Astrocyte of the hippocampus (primary cell): ENCODE measurements at regions not wholly inside any gene's neighbourhood (a gene's known extent, or its start where the extent isn't known, plus 50 kb on each side); places are given as distances from the start of the nearest gene placed in this dataset.

Experiments
- DNase-seq: peaks from one replicate; pipeline ENCODE4 v3.0.0; 2011; ENCODE audit warnings: low read depth, low spot score

DNA sequence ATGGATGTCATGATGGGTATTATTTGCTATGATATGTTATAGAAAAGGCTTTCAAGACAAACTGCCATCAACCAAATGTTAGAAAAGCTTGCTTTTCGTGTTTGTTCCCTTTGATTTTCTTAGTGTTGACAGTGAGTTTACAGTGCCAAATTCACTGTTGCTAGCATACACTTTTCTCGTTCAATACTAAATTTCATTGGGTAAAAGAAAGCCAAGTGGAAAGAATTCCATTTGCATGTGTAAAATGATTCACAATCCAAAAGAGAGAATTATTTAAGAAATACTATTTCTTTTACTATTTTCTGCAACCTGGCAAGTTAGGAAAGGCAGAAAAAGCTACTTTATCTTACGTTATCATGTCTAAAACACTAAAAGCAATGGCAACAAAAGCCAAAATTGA lies 301.4 kb downstream of the OTOL1 start:
- DNase-seq, result no peak

DNA sequence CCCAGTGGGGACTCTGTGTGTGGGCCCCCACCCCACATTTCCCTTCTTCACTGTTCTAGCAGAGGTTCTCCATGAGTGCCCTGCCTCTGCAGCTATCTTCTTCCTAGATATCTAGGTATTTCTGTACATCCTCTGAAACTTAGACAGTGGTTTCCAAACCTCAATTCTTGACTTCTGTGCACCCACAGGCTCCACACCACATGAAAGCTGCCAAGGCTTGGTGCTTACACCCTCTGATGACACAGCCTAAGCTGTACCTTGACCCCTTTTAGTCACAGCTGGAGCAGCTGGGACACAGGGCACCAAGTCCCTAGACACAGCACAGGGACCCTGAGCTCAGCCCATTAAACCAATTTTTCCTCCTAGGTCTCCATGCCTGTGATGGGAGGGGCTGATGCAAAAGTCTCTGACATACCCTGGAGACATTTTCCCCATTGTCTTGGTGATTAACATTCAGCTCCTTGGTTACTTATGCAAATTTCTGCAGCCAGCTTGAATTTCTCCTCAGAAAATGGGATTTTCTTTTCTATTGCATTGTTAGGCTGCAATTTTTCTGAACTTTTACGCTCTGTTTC lies 304.5 kb downstream of the OTOL1 start:
- DNase-seq, result no peak

- no peak for DNase-seq
Measured at GRCh38 chr3:161818106-161818505, 321.5 kb downstream of the OTOL1 start.

DNA sequence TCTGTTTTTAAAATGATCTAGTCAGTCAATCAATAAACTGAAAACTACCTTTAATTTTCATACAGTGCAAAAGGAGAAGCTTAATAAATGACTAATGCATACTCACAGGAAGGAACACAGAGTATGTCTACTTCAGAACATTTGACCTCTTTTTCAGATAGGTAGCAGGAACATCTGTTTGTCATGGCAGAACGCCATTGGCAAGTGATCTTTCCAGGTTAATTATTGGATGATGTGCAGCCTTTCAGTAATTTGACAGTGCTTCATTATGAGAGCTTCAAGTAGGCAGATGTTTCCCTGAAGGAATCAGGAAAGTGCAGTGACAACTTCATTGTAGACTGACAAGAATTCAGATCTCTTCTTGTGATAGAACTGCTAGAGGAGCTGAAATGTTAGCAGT lies 325.0 kb downstream of the OTOL1 start:
- no peak for DNase-seq

- no peak for DNase-seq
Measured at GRCh38 chr3:161822291-161822690, 325.7 kb downstream of the OTOL1 start.

DNA sequence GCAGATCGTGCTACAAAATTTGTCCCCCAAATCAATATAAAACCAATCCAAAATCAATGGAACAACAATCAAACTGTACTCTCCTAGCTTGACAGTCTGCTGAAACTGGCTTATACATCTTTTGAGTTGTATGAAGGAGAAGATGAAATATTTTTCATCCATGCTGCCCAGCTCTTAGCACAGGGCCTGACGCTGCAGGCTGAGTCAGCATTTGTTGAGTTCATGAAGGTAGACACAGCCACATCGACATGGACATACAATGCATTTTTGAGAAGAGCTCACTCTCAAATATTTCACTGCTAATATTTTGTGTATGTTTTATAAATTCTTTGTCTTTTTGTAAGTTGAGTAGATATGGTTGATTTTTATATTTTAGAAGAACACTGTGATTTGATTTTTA lies 327.3 kb downstream of the OTOL1 start:
- no peak for DNase-seq

- no peak for DNase-seq
Measured at GRCh38 chr3:161838021-161838420, 341.4 kb downstream of the OTOL1 start.

DNA sequence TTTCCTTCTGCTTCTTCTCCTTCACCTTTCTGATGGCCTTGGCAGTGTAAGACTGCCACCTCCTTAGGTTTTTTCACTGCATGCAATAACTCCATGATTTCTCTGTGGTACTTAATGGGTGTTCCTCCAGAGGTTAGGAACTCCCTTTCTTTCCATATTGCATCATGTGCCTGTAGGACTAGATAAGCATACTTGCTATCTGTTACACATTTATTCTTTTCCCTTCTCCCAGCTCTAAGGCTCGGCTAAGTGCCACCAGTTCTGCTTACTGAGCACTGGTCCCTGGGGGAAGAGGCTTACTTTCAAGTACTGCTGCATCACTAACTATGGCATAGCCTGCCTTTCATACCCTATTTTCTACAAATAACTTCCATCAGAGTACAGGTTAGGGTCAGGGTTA lies 351.8 kb downstream of the OTOL1 start:
- DNase-seq, result no peak

DNA sequence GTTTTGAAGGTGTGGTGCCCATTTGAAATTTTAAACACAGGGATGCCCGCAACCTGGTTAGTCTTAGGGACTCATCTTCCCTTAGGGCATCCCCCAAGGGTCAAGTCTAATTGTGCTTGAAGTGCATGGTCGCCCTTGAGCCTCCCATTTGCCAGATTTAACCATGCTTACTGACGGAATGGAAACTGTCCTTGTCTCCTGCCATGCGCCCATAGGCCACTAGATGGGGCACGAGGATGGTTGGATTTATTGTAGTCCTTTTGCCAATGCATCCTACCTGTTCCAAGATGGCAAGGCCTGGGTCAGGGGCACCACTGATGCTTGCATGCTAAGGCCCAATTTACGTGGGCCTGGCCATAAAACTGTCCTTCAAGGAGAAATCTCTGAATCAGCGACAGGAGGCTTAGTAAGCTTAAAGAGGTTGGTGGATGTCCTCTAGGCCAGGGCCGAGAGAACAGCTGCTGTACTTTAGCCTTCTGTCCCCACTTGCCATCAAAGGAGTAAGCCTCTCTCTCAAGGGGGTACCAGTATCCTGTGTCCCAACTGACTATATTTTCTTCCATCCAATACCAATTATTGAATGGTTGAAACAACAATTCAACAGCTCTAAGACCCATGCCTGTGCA lies 355.4 kb downstream of the OTOL1 start:
- peak; percentile 53 for DNase-seq

DNA sequence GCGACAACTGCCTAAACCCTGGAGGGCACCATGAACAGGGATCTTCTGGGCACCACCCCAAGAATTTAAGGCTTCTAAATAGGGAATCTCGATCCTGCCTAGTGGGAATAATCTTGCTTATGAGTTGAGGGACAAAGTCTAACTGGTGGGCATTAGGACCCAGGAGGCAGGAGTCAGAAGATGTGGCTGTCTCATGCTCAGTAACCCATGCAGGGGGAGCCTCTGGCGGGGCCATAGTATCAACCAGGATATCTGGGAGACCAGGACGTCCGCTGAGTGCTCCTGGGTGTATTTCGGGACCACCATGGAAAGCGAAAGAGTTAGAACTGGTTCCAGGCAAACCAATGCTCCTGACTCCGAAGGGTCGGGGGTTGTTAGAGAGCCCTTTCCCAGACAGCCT lies 356.1 kb downstream of the OTOL1 start:
- no peak for DNase-seq

- DNase-seq, result peak; percentile 73
Measured at GRCh38 chr3:161854232-161854771, 357.7 kb downstream of the OTOL1 start.

GRCh38 chr3:161859057-161859456 lies 362.4 kb downstream of the OTOL1 start:
- DNase-seq, result no peak

DNA sequence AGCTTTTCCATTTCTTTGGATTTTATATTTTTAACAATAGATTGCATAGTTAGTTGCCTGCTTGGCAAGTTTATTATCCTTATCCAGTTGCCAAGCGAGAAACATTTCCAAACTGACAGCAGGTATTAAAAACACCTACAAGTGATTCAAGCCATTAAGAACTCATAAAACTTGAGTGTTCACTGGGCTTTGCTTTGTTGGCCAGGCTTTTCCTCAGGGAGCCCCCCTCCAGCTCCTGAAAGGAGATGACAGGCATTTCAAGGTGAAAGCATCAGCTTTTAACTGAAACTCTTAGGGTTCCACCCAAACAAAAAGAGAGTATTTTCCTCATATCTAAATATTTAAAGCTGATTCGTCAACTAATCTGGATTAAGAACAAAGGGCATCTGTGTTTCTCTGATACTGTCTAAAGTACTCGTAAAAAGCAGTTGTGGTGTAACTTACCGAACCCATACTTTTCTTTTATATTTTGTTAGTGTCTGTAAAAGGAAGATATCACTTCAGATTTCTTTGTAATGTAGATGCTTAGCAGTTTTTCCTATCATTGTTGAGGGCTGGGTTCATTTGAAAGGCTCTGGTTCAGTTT lies 363.4 kb downstream of the OTOL1 start:
- no peak for DNase-seq

GRCh38 chr3:161863775-161864174 lies 367.2 kb downstream of the OTOL1 start:
- no peak for DNase-seq

- no peak for DNase-seq
Measured at GRCh38 chr3:161866176-161866575, 369.6 kb downstream of the OTOL1 start.

GRCh38 chr3:161875483-161875882 lies 378.9 kb downstream of the OTOL1 start:
- DNase-seq, result no peak

DNA sequence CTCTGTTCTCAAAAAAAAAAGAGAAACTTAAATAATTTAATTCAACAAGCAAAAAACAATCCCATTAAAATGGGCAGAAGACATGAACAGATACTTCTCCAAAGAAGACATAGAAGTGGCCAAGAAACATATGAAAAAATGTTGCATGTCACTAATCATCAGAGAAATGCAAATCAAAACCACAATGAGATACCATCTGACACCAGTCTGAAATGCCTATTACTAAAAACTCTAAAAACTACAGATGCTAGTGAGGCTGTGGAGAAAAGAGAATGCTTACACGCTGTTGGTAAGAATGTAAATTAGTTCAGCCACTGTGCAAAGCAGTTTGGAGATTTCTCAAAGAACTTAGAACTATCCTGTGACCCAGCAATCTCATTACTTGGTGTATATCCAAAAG lies 382.9 kb downstream of the OTOL1 start:
- DNase-seq, result peak; percentile 2

- no peak for DNase-seq
Measured at GRCh38 chr3:161884830-161885229, 388.2 kb downstream of the OTOL1 start.

DNA sequence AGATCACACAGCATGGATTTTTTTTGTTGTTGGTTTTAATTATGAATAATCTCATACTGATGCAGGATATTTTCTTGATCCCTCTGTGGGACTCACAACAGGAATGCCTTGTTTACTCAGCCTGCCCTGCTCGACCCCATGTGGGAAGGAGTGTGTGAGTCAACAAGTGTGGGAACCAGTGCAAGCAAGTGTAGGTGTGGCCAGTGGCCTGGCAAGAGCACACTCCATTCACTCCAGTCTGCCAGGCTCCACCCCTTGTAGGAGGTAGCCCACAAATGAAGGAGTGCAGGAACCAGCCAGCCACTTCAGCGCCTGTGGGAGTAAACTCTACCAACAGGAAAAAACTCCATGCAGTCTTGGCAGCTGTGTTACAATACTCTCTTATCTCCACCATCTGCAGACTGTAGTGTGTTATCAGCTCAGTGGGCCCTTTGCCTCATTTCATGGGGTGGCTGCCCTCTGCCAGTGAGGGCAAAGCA lies 393.6 kb downstream of the OTOL1 start:
- DNase-seq, result peak; percentile 89

GRCh38 chr3:161893972-161894371 lies 397.4 kb downstream of the OTOL1 start:
- DNase-seq, result peak; percentile 2

GRCh38 chr3:161894657-161895056 lies 398.0 kb downstream of the OTOL1 start:
- DNase-seq, result peak; percentile 9

GRCh38 chr3:161905520-161906132 lies 409.0 kb downstream of the OTOL1 start:
- no peak for DNase-seq
